HG02852 (cell line): ENCODE measurements at regions not wholly inside any gene's neighbourhood (a gene's known extent, or its start where the extent isn't known, plus 50 kb on each side); places are given as distances from the start of the nearest gene placed in this dataset.
A peak's percentile ranks its signal among the peaks of the same experiment; 100 is the strongest.

Experiments used
- ATAC-seq: cut with Tn5 transposase; IDR thresholded peaks from one replicate; pipeline ENCODE4 v1.9.1; 2021; ENCODE audit warnings: mild to moderate bottlenecking, moderate library complexity; ENCODE audit not compliant: unreplicated experiment

DNA sequence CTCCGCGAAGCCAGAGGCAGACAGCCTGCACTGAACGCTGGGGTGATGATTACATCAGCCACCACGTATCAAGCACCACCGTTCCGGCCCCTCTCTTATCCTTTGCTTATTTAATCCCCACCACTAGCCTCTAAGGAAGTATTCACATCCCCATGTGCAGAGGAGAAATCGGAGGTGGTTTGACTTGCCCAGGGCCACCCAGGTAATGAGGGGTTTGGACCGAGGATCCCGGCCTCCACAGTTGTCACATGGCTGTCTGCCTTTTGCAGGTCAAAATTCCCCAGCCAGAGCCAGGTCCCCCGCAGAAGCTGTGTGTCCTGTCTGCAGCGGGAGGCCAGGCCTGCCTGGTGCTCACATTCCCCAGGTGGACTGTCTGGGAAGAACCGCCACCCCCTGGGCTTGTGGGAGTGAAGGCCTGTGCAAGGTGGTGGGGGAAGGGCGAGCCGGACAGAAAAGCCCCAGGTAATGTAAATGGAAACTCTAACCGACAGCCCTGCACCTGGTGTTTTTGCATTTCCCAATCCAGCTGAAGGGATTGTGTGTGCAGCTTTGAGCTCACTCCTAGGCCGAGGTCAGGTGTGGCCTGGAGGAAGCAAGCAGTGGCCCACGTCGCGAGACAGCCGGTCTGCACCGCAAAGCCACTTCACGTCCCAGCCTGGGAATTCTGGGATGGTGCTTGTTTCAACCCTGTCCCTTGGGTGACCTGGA, 108.5 kb upstream of the ID2 start:
- no peak for ATAC-seq

GRCh38 chr2:8573942-8574195, 108.0 kb upstream of the ID2 start:
- no peak for ATAC-seq

DNA sequence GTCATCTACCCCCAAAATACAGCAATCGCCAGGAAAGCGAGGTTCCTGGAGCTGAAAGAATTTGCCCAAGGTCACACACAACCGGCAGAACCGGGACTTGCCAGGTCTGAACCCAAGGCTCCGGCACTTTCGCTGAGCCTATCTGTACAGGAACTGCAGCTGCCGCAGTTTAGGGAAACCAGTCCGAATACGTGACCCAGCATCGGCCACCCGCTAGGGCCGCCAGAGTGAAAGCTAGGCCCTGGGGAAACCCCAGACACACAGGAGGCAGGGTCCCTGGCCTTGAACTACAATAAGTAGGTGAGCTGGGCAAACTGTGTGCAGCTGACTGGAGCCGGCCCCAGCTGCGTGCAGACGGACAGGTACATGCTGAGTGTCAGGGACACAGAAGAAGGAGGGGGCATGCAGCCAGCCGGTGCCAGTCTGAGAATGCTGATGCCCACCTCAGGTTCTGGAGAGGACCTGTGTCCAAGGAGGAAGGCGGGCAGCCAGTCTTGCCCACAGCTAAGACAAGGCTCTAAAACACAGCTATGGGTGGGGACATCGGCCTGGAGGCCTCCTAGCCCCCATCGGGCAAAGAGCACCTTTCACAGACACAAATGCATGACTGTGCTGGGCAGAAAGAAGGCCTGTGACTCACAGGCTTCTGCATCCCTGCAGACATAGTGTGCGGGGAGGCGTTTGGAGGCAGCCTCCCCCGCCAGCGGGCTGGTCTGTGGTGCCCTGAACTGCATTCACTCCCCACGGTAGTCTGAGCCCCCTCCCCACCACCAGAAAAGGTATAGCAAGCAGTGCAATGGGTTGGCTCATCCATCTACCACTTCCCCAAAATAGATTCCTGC, 107.4 kb upstream of the ID2 start:
- ATAC-seq: peak; percentile 62

DNA sequence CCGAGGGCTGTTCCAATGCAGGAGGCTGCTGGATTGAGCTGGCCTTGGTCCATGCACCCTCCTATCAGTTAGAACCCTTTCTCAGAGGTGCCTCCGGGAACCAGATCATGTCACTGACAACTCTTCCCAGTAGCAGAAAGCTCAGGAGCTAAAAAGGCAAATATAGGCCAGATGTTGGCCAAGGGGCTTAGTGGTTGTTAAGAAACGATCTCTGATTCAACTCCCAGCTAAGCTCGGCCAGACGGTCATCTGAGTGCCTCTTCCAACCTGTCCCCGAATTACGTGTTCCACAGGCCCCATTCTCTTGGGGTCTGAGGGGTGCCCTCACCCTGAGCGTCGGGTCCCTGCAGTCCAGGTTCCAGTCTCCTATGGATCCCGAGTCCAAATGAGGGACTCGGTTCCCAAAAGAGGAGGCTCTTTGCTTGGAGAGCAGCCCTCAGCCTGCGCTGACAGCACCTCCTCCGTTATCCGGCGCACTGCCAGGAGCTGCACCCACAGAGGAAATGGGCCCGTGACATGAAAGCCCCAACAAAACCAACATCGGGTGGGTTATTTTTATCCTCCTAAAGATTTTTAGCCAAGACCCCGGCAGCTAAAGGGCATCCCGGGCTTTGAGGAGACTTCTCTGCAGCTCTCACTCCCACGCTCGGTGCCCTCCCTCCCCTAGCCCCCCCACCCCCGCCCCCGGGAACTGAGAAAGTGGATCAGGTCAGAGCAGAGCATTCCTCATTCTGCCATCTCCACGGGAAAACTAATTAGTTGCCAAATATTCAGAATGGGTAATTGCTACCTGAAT, 106.6 kb upstream of the ID2 start:
- ATAC-seq: no peak

GRCh38 chr2:8575834-8576423, 105.9 kb upstream of the ID2 start:
- ATAC-seq: no peak

DNA sequence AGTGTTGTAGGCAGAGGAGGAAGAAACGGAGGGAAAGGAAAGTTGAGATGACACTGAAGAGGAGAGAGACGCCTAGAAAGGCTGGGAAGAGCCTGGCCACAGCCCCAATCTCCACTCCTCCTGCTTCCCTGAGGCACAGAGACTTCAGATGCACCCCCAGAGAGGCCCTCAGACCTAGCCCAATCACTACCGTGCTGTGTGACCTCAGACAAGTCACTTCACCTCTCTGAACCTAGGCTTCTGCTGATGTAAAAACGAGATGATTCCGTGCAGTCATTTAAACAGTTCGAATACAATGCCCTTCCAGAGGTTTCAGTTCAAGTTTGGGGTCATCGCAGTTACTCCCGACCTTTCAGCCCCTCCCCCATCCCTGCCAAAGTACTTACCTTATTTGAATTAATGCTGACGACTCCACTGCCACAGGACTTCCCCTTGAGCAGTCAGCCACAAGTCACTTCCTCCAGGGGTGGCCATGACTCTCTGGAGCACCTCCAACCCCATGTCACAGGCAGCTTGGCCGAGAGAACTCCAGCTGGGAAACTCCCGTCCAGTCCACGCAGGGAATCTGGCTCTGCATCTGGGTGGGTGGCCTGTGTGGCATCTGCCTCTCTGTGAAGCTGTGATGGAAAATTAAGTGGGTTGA, 105.2 kb upstream of the ID2 start:
- ATAC-seq: no peak

DNA sequence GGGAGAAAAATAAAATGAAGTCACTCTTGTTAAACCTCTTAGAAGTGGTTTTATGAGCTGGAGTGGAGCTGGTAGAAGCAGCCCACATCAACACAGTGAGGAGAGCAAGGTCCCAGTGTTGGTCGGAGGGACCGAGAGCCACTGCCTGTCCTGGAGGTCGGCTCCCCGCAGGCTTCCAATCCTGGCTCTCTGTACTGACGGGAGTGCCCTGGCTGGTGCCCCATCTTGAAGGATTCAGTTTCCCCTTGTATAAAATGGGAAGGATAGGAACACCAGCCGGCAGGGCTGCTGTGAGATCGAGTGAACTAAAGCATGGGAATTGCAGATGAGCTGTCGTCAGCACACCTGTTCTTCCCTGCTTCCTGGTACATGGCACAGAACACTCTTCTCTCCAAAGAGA, 104.3 kb upstream of the ID2 start:
- ATAC-seq: no peak

DNA sequence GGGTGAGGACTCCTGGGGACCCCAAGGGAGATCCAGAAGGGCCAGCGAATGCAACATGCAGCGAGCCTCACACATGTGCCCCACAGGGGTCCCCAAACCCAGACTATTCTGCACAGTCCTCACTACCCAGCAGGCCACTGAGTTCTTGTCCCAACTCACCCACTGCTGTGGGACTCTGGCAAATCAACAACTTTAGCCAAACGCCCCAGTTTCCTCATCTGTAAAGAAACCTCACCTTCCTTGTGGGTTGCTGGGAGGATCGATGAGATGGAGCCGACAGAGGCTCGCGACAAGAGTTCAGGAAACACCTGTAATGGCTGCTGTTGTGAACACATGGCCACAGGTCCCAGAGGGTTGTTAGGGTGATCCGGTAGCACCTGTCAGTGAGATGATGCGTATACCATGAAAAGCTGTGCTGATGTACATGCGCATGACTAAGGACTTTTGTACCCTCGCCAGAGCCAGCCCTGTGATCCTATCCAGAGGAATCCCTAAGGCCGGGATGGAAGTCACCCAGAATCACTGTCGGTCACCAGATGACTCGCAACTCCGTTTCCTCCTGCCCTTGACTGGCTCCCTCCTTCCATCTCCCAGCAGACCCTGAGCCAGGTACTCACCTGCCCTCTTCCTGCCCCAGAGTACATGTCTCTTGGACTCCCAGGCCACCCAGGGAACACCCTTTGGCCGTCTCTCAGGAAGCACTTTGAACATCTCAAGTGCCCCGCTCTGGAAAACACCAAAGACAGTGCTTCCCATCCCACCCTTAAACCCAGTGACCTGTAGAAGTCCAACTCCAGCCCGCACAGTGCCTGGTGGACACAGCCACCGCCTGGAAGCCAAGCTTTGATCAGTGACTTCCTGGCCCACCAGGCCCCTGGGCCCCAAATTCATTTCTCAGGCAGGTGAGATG, 103.3 kb upstream of the ID2 start:
- ATAC-seq: no peak

DNA sequence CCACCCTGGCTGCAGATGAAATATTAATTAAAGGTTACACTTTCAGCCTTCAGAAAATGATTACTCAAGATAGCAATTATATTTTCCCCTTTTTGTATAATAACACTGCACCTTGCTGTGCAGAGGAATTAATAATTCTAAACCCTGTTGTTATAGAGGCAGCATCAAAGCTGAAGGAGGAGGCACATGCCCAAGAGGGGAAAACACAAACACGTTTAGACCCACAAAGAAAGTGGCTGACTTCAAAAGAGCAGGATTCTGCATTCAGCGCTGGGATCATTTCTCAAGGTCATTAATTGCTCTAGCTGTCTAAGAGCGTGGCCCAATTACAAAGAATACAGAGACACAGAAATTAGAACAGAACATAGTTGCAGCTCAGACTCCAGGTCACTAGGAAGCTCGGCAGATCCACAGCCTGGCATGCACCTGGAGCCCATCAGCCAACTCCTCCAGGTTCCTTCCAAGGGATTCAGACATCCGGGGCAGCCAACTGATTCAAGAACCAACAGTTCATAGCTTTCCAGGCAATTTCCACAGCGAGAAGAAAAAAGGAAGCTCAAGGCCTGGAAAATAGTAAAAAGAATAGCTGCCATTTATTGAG, 102.3 kb upstream of the ID2 start:
- no peak for ATAC-seq

GRCh38 chr2:8580316-8581233, 101.3 kb upstream of the ID2 start:
- no peak for ATAC-seq

GRCh38 chr2:8581234-8581561, 100.7 kb upstream of the ID2 start:
- ATAC-seq: no peak

- ATAC-seq: no peak
Measured at GRCh38 chr2:8581601-8582041, 100.2 kb upstream of the ID2 start.

DNA sequence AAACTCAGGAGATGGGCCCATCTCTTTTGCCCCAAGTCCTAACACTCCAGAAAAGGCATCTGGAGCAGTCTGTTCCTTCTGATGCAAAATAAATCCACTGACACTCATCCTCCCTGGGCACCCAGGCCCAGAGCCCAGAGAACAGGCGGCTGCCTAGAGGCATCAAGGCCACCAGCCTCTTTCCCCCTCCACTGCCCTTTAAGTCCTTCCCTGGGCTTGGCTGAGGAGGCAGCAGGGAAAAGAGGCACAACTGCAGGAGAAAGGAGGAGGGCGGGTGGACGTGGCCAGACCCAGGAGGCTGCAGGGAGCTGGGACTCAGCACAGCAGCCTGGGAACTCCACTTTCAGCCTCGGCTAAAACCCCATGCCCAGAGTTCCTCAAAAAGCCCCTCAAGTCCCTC, 99.7 kb upstream of the ID2 start:
- no peak for ATAC-seq

- no peak for ATAC-seq
Measured at GRCh38 chr2:8582651-8583399, 99.0 kb upstream of the ID2 start.

DNA sequence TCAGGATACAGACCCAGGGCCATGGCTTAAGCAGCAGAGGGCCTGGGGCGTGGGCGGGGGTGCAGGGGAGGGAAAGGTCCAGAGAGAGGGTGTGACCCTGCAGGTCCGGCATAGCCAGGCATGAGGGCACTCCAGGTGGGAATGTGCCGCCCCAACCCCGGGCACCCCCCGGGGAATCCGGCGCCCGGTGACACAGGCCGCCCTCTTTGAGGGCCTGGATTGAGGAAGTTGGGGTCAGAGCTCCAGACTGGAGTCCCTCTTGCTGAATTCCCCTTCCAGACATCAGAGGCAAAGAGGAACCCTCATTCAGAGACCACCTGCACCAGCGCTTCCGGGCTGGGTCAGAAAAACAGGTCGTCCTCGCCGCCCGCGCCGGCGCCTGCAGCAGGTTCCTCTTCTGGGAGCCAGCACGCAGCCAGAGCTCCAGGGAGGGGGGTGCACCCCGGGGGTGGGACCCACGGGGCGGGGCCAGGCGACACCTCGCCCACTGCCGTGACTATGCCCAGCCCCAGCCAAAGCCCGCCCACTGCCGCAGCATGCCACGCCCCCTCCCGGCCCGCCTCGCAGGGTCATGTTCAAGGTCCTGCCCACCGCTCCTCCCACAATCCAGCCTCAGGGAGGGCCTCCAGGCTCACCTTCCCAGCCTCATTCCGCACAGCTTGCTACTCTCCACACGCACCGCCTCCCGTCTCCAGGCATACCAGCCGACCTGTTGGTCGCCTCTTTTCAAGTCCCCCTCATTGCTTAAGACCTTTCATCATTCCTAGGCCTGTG, 98.3 kb upstream of the ID2 start:
- peak; percentile 79 for ATAC-seq

DNA sequence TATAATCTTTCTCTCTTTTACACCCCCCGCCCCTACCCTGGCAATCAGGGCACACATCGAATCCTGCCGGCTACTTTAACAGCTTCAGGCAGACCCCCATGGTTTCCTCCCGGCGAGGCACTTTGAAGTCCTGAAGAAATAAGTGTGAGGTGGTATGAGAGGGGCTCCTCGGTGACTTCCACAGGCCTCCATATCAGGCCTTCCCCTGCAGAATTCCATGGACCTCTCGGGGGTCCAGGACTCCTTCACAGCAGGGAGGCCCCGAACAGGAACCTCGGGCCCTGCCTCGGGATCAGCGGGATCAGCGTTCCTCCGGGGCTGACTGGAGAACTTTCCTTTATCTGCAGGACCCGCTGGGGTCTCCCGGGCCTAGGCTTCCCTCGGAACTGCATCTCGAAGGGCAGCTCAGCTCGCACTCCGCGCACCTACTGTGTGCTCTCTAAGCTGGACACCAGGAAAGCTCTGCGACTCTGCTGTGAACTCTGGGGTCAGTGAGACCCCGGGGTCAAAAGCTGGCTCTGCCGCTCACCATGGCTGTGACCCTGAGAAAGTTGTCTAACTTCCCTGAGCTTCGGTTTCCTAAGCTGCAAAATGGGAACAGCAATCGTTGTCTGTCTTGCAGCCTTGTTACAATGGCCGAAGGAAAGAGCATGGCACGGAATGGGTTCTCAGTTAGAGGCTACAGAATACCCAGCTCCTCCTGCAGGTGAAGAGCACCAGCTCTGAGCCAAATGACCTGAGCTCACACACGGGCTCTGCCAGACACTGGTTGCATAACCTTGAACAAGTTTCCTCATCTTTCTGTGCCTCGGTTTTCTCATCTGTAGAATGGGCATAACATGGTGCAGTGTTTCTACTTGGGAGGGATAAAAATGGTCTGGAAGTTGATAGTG, 97.4 kb upstream of the ID2 start:
- ATAC-seq: no peak
